Esophagus squamous epithelium (tissue), 4 donors: ENCODE measurements at regions not wholly inside any gene's neighbourhood (a gene's known extent, or its start where the extent isn't known, plus 50 kb on each side); places are given as distances from the start of the nearest gene placed in this dataset.

ENCODE experiments used
- CTCF ChIP-seq, 6 experiments: fragments of 450-650 bp in 4 of 6; fragments of 200-600 bp in 2 of 6; sonication (generic) in 2 of 6; IDR thresholded peaks; one replicate each; pipeline ENCODE4 v1.5.1; 2016 to 2019; ENCODE audit warnings: antibody characterized with exemption in 6 of 6, mild to moderate bottlenecking in 4 of 6, moderate library complexity in 4 of 6
- POLR2A ChIP-seq, 4 donors: fragments of 450-650 bp; IDR thresholded peaks; one replicate each; pipeline ENCODE4 v1.6.1; 2017; ENCODE audit warnings: antibody characterized with exemption in 4 of 4, mild to moderate bottlenecking in 4 of 4, moderate library complexity in 3 of 4

- TF ChIP-seq CTCF (IDR thresholded peaks at IDR 0.05) (no peak), POLR2A (IDR thresholded peaks at IDR 0.05) (no peak)
Measured at GRCh38 chr18:42583283-42583731, 532.2 kb downstream of the RIT2 start.
